Hepatocyte (in vitro differentiated cells): ENCODE measurements at regions not wholly inside any gene's neighbourhood (a gene's known extent, or its start where the extent isn't known, plus 50 kb on each side); places are given as distances from the start of the nearest gene placed in this dataset.

Experiments
- DNase-seq: peaks from one replicate; pipeline ENCODE4 v3.0.0-alpha.2; 2016; ENCODE audit warnings: low spot score
- H2AFZ ChIP-seq: fragments of 200-600 bp; sonication (generic); 2 replicates; pipeline ENCODE4 v1.6.0; 2016; ENCODE audit warnings: antibody characterized with exemption, mild to moderate bottlenecking
- H3K27ac ChIP-seq: fragments of 200-600 bp; sonication (generic); 2 replicates; pipeline ENCODE4 v1.5.1; 2016; ENCODE audit warnings: mild to moderate bottlenecking
- H3K27me3 ChIP-seq: fragments of 200-600 bp; sonication (generic); 2 replicates; pipeline ENCODE4 v1.6.1; 2016
- H3K36me3 ChIP-seq: fragments of 200-600 bp; sonication (generic); replicated peaks from 2 replicates; pipeline ENCODE4 v1.5.1; 2016; ENCODE audit warnings: low read depth; ENCODE audit not compliant: insufficient read depth
- H3K4me1 ChIP-seq: fragments of 200-600 bp; sonication (generic); 2 replicates; pipeline ENCODE4 v1.5.1; 2016; ENCODE audit warnings: mild to moderate bottlenecking, moderate library complexity; ENCODE audit not compliant: insufficient read depth
- H3K4me2 ChIP-seq: fragments of 200-600 bp; sonication (generic); 2 replicates; pipeline ENCODE4 v1.6.0; 2016
- H3K4me3 ChIP-seq: fragments of 200-600 bp; sonication (generic); 2 replicates; pipeline ENCODE4 v1.5.1; 2016; ENCODE audit warnings: mild to moderate bottlenecking
- H3K79me2 ChIP-seq: fragments of 200-600 bp; sonication (generic); 2 replicates; pipeline ENCODE4 v1.6.0; 2017; ENCODE audit warnings: mild to moderate bottlenecking
- H3K9me2 ChIP-seq: fragments of 200-600 bp; sonication (generic); replicated peaks from 2 replicates; pipeline ENCODE4 v1.6.0; 2017; ENCODE audit warnings: mild to moderate bottlenecking; ENCODE audit not compliant: insufficient read depth
- H3K9me3 ChIP-seq: fragments of 200-600 bp; sonication (generic); 2 replicates; pipeline ENCODE4 v1.5.1; 2016; ENCODE audit warnings: low read depth, mild to moderate bottlenecking
- H4K20me1 ChIP-seq: fragments of 200-600 bp; sonication (generic); 2 replicates; pipeline ENCODE4 v1.6.0; 2016; ENCODE audit warnings: mild to moderate bottlenecking; ENCODE audit not compliant: insufficient read depth, poor library complexity, severe bottlenecking
- CTCF ChIP-seq: fragments of 200-600 bp; sonication (generic); IDR thresholded peaks from 2 replicates; pipeline ENCODE4 v1.5.1; 2016; ENCODE audit warnings: antibody characterized with exemption, mild to moderate bottlenecking; ENCODE audit not compliant: poor library complexity
- EZH2 ChIP-seq: fragments of 200-600 bp; sonication (generic); IDR thresholded peaks from 2 replicates; pipeline ENCODE4 v1.6.1; 2016; ENCODE audit warnings: antibody characterized with exemption, mild to moderate bottlenecking, borderline replicate concordance
- EZH2phosphoT487 ChIP-seq: fragments of 200-600 bp; sonication (generic); IDR thresholded peaks from one replicate; pipeline ENCODE4 v1.6.1; 2018; ENCODE audit warnings: antibody characterized with exemption, mild to moderate bottlenecking, low read depth, moderate library complexity; ENCODE audit not compliant: unreplicated experiment, severe bottlenecking
- WGBS: methylation state at CpG from one replicate; pipeline ENCODE4 v1.1.6; 2016; ENCODE audit warnings: low lambda C conversion rate; ENCODE audit errors: missing lambda C conversion rate; 5-methylcytosine and 5-hydroxymethylcytosine counted together

GRCh38 chr12:19792028-19792427 is 352.7 kb downstream of the AEBP2 start:
- Histone ChIP-seq H3K79me2 (no peaks in the 10 kb centered on the region), H3K27me3 (no peaks in the 10 kb centered on the region), H3K36me3 (no peaks in the 10 kb centered on the region), H3K9me3 (no peaks in the 10 kb centered on the region), H3K4me3 (no peak overlapping the region), H3K4me1 (no peaks in the 10 kb centered on the region), H3K4me2 (no peak overlapping the region), H2AFZ (no peak overlapping the region), H3K27ac (no peak overlapping the region), H4K20me1 (no peaks in the 10 kb centered on the region), H3K9me2 (no peaks in the 10 kb centered on the region)
- DNase-seq: no peak
- TF ChIP-seq CTCF: no peak
- TF ChIP-seq EZH2: no peak
- TF ChIP-seq EZH2phosphoT487: no peak

- Histone ChIP-seq H3K4me3 (no peak overlapping the region), H3K9me2 (no peaks in the 10 kb centered on the region)
Observed at GRCh38 chr12:19794116-19794515, 354.8 kb downstream of the AEBP2 start.

GRCh38 chr12:19799216-19799615 is 359.9 kb downstream of the AEBP2 start:
- DNase-seq: no peak
- H3K9me2 ChIP-seq: no peaks in the 10 kb centered on the region
- 90% methylated on average over 5 of the region's 7 CpGs for WGBS
- no peaks in the 10 kb centered on the region for H3K9me3 ChIP-seq
- no peaks in the 10 kb centered on the region for H3K36me3 ChIP-seq
- no peaks in the 10 kb centered on the region for H4K20me1 ChIP-seq
- H3K27me3 ChIP-seq: no peaks in the 10 kb centered on the region
- H3K27ac ChIP-seq: no peak overlapping the region
- no peaks in the 10 kb centered on the region for H3K4me1 ChIP-seq
- H3K79me2 ChIP-seq: no peaks in the 10 kb centered on the region
- H3K4me2 ChIP-seq: no peak overlapping the region
- no peak overlapping the region for H2AFZ ChIP-seq
- H3K4me3 ChIP-seq: no peak overlapping the region
- TF ChIP-seq EZH2phosphoT487: no peak
- no peak for TF ChIP-seq CTCF
- TF ChIP-seq EZH2: no peak

More at GRCh38 chr12:19794116-19794515, 354.8 kb downstream of the AEBP2 start:
- H3K9me3 ChIP-seq: no peaks in the 10 kb centered on the region
- no peaks in the 10 kb centered on the region for H3K27me3 ChIP-seq
- no peaks in the 10 kb centered on the region for H3K36me3 ChIP-seq
- TF ChIP-seq CTCF (no peak), EZH2phosphoT487 (no peak), EZH2 (no peak)
- H3K4me1 ChIP-seq: no peaks in the 10 kb centered on the region
- H3K4me2 ChIP-seq: no peak overlapping the region
- H4K20me1 ChIP-seq: no peaks in the 10 kb centered on the region
- H3K27ac ChIP-seq: no peak overlapping the region
- 94% methylated on average over 1 of the region's 1 CpG for WGBS
- H3K79me2 ChIP-seq: no peaks in the 10 kb centered on the region
- H2AFZ ChIP-seq: no peak overlapping the region
- DNase-seq: no peak

GRCh38 chr12:19799895-19800602 is 360.8 kb downstream of the AEBP2 start:
- Histone ChIP-seq H3K27me3 (no peaks in the 10 kb centered on the region), H3K4me3 (no peak overlapping the region), H3K9me2 (no peaks in the 10 kb centered on the region), H2AFZ (no peak overlapping the region), H3K79me2 (no peaks in the 10 kb centered on the region), H3K27ac (no peak overlapping the region), H3K36me3 (no peaks in the 10 kb centered on the region), H4K20me1 (no peaks in the 10 kb centered on the region), H3K4me2 (no peak overlapping the region), H3K9me3 (no peaks in the 10 kb centered on the region), H3K4me1 (no peaks in the 10 kb centered on the region)
- no peak for TF ChIP-seq EZH2phosphoT487
- TF ChIP-seq CTCF: no peak
- no peak for TF ChIP-seq EZH2
- 85% methylated on average over 5 of the region's 5 CpGs for WGBS
- no peak for DNase-seq
